CD14-positive monocyte (primary cell): ENCODE measurements at regions not wholly inside any gene's neighbourhood (a gene's known extent, or its start where the extent isn't known, plus 50 kb on each side); places are given as distances from the start of the nearest gene placed in this dataset.

Experiments
- DNase-seq, 3 donors: peaks; one replicate each; pipeline ENCODE4 v3.0.0-alpha.2; 2011 to 2022
- H2AFZ ChIP-seq: 2 replicates; pipeline ENCODE4 v1.6.0; 2012; ENCODE audit warnings: mild to moderate bottlenecking, low read depth, low read length, inconsistent platforms; ENCODE audit not compliant: insufficient read depth, poor library complexity, severe bottlenecking
- H3K27ac ChIP-seq, 2 donors: 1 replicate in 1 of 2; 2 replicates in 1 of 2; pipeline ENCODE4 v1.5.1; 2012 to 2013; ENCODE audit warnings: low read length in 2 of 2, control low read depth in 1 of 2, inconsistent platforms in 1 of 2, low read depth in 1 of 2, mild to moderate bottlenecking in 1 of 2
- H3K27me3 ChIP-seq, 2 donors: one replicate each; pipeline versions ENCODE4 v1.6.0 to v1.6.1; 2011 to 2013; ENCODE audit warnings: low read length in 2 of 2; ENCODE audit not compliant: control insufficient read depth in 2 of 2, insufficient read depth in 2 of 2
- H3K36me3 ChIP-seq, 2 donors: replicated peaks in 1 of 2; 1 replicate in 1 of 2; 2 replicates in 1 of 2; pipeline versions ENCODE4 v1.5.1 to v1.6.1; 2012 to 2013; ENCODE audit warnings: low read length in 2 of 2, control low read depth in 1 of 2, inconsistent platforms in 1 of 2, mild to moderate bottlenecking in 1 of 2; ENCODE audit not compliant: insufficient read depth in 2 of 2, control insufficient read depth in 1 of 2
- H3K4me1 ChIP-seq, 2 donors: 1 replicate in 1 of 2; 2 replicates in 1 of 2; pipeline versions ENCODE4 v1.5.1 to v1.6.1; 2012 to 2013; ENCODE audit warnings: low read length in 2 of 2, control low read depth in 1 of 2, inconsistent platforms in 1 of 2, mild to moderate bottlenecking in 1 of 2, moderate library complexity in 1 of 2; ENCODE audit not compliant: insufficient read depth in 2 of 2, control insufficient read depth in 1 of 2
- H3K4me2 ChIP-seq: replicated peaks from 2 replicates; pipeline ENCODE3; 2012; ENCODE audit warnings: low read length, moderate library complexity, mild to moderate bottlenecking; ENCODE audit not compliant: poor library complexity, severe bottlenecking; ENCODE audit errors: extremely low read depth
- H3K4me3 ChIP-seq, 3 experiments: fragments of 200-600 bp in 1 of 3; sonication (generic) in 1 of 3; replicated peaks in 1 of 3; 1 replicate in 2 of 3; 2 replicates in 1 of 3; pipeline ENCODE4 v1.5.1; 2011 to 2013; ENCODE audit warnings: low read length in 3 of 3, mild to moderate bottlenecking in 3 of 3, control low read depth in 2 of 3, low read depth in 2 of 3, inconsistent platforms in 1 of 3, moderate library complexity in 1 of 3
- H3K79me2 ChIP-seq: 2 replicates; pipeline ENCODE4 v1.6.0; 2012; ENCODE audit warnings: mild to moderate bottlenecking, control low read depth, inconsistent platforms, low read length, moderate library complexity; ENCODE audit not compliant: insufficient read depth
- H3K9ac ChIP-seq: 2 replicates; pipeline ENCODE4 v1.6.0; 2017; ENCODE audit warnings: low read length, mild to moderate bottlenecking; ENCODE audit not compliant: insufficient read depth, poor library complexity, severe bottlenecking
- H3K9me3 ChIP-seq, 2 donors: replicated peaks in 1 of 2; 1 replicate in 1 of 2; 2 replicates in 1 of 2; pipeline versions ENCODE4 v1.5.1 to v1.6.1; 2012 to 2013; ENCODE audit warnings: low read length in 2 of 2, control low read depth in 1 of 2; ENCODE audit not compliant: control insufficient read depth in 1 of 2, insufficient read depth in 1 of 2
- H4K20me1 ChIP-seq: 2 replicates; pipeline ENCODE4 v1.6.0; 2012; ENCODE audit warnings: mild to moderate bottlenecking, low read length, control low read depth, moderate library complexity; ENCODE audit not compliant: insufficient read depth
- H3K27ac Mint-ChIP-seq, 7 donors: one replicate each; pipeline ENCODE4 v1.8.0; 2020; ENCODE audit warnings: mild to moderate bottlenecking in 7 of 7, mixed read lengths in 7 of 7, moderate library complexity in 6 of 7, inconsistent platforms in 2 of 7
- H3K27me3 Mint-ChIP-seq, 3 donors: one replicate each; pipeline ENCODE4 v1.8.0; 2021 to 2022; ENCODE audit warnings: low read depth in 3 of 3, mild to moderate bottlenecking in 3 of 3, mixed read lengths in 3 of 3, moderate library complexity in 3 of 3, inconsistent platforms in 1 of 3
- H3K36me3 Mint-ChIP-seq, 2 donors: one replicate each; pipeline ENCODE4 v1.8.0; 2020; ENCODE audit warnings: mixed read lengths in 2 of 2, inconsistent platforms in 1 of 2, mild to moderate bottlenecking in 1 of 2
- H3K4me1 Mint-ChIP-seq: one replicate; pipeline ENCODE4 v1.8.0; 2020; ENCODE audit warnings: mild to moderate bottlenecking, mixed read lengths
- H3K4me3 Mint-ChIP-seq, 2 donors: one replicate each; pipeline ENCODE4 v1.8.0; 2020; ENCODE audit warnings: mild to moderate bottlenecking in 2 of 2, mixed read lengths in 2 of 2, moderate library complexity in 1 of 2
- H3K9me3 Mint-ChIP-seq, 7 donors: one replicate each; pipeline ENCODE4 v1.8.0; 2020 to 2022; ENCODE audit warnings: mixed read lengths in 7 of 7, mild to moderate bottlenecking in 6 of 7, moderate library complexity in 6 of 7, inconsistent platforms in 2 of 7
- WGBS: methylation state at CpG from one replicate; pipeline ENCODE4 v1.1.5; 2013; ENCODE audit warnings: missing lambda C conversion rate; ENCODE audit not compliant: insufficient coverage; 5-methylcytosine and 5-hydroxymethylcytosine counted together
- intact Hi-C, 2 donors: fragments of 100-400 bp; cut with micrococcal nuclease; formaldehyde crosslinking; loops; one replicate each; pipeline versions ENCODE4 v1.15.0 to v1.15.1; 2023
- TF ChIP-seq, protein P1 (sequence below): fragments of 200-600 bp; IDR thresholded peaks from one replicate; pipeline ENCODE4 v1.8.0; 2022; ENCODE audit warnings: antibody characterized with exemption, mild to moderate bottlenecking

DNA sequence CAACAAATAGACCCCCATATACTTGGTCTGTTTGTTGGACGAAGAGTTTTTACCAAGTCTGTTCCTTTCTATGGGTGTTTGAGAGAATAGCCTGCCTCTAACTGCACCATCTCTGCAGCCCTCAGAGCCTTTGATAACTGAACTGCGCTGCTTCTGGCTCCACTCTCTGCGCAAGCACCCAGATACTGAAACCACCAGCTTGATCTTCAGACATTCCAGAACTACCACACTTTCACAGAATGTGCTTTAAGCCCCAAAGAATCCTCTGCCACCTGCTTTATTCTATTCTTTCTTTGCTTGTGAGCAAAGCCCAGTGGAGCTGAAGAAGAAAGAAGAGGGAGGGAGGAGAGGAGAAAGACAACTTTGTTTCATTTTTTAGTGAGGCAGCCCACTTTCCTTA, 380.7 kb downstream of the BCL11A start:
- no peaks in the 10 kb centered on the region for H4K20me1 ChIP-seq
- no peak overlapping the region for H2AFZ ChIP-seq
- Mint-ChIP-seq H3K4me3 (no peak overlapping the region), H3K27ac (no peak overlapping the region), H3K36me3 (no peaks in the 10 kb centered on the region), H3K27me3 (peaks cover 0 to 1% (median 0%) of the 10 kb centered on the region in 3 donors), H3K4me1 (no peaks in the 10 kb centered on the region), H3K9me3 (peaks cover 0 to 2% (median 0%) of the 10 kb centered on the region in 7 donors)
- no peaks in the 10 kb centered on the region for H3K36me3 ChIP-seq
- intact Hi-C loops, result no loop called here
- no peak overlapping the region for H3K27ac ChIP-seq
- no peak overlapping the region for H3K4me3 ChIP-seq
- no peak for DNase-seq
- no peak overlapping the region for H3K4me2 ChIP-seq
- no peaks in the 10 kb centered on the region for H3K4me1 ChIP-seq
- no peaks in the 10 kb centered on the region for H3K27me3 ChIP-seq
- WGBS, result no CpG with 5 or more reads among the region's 3 CpGs
- H3K9me3 ChIP-seq, result no peaks in the 10 kb centered on the region
- no peaks in the 10 kb centered on the region for H3K79me2 ChIP-seq
- TF ChIP-seq, protein P1, sequence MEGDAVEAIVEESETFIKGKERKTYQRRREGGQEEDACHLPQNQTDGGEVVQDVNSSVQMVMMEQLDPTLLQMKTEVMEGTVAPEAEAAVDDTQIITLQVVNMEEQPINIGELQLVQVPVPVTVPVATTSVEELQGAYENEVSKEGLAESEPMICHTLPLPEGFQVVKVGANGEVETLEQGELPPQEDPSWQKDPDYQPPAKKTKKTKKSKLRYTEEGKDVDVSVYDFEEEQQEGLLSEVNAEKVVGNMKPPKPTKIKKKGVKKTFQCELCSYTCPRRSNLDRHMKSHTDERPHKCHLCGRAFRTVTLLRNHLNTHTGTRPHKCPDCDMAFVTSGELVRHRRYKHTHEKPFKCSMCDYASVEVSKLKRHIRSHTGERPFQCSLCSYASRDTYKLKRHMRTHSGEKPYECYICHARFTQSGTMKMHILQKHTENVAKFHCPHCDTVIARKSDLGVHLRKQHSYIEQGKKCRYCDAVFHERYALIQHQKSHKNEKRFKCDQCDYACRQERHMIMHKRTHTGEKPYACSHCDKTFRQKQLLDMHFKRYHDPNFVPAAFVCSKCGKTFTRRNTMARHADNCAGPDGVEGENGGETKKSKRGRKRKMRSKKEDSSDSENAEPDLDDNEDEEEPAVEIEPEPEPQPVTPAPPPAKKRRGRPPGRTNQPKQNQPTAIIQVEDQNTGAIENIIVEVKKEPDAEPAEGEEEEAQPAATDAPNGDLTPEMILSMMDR, result no peak
- H3K9ac ChIP-seq, result no peak overlapping the region

DNA sequence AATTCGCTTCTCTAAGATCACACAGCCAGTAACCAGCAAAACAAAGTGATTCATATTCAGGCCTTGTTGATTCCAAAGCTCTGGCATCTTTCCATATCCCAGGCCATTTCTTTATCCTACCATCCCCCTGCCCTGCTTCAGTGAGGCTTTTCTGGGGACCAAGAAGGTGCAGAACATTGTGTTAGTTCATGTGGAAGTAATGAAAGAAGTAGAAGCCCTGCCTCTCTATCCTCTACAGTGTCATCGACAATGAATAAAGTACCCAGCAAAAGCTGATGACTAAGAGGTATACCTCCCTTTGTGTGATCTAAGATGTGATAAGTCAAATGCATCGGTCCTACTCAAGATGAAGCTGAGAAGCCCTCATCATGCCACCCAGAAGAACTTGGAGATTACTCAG, 383.2 kb downstream of the BCL11A start:
- no peak overlapping the region for H3K4me2 ChIP-seq
- H3K27ac Mint-ChIP-seq, result no peak overlapping the region
- no peak overlapping the region for H2AFZ ChIP-seq
- no peaks in the 10 kb centered on the region for H3K27me3 ChIP-seq
- DNase-seq, result no peak
- H3K36me3 Mint-ChIP-seq, result no peaks in the 10 kb centered on the region
- H3K9me3 Mint-ChIP-seq, result peaks cover 0 to 2% (median 0%) of the 10 kb centered on the region in 7 donors
- H3K27ac ChIP-seq, result no peak overlapping the region
- H3K9me3 ChIP-seq, result no peaks in the 10 kb centered on the region
- no peaks in the 10 kb centered on the region for H3K79me2 ChIP-seq
- no peak overlapping the region for H3K4me3 ChIP-seq
- no peaks in the 10 kb centered on the region for H3K36me3 ChIP-seq
- WGBS, result no CpG with 5 or more reads among the region's 3 CpGs
- H3K27me3 Mint-ChIP-seq, result peaks cover 0 to 1% (median 0%) of the 10 kb centered on the region in 3 donors
- TF ChIP-seq, protein P1, result no peak
- H3K4me1 ChIP-seq, result no peaks in the 10 kb centered on the region
- no peak overlapping the region for H3K9ac ChIP-seq
- intact Hi-C loops, result no loop called here
- no peak overlapping the region for H3K4me3 Mint-ChIP-seq
- no peaks in the 10 kb centered on the region for H3K4me1 Mint-ChIP-seq
- H4K20me1 ChIP-seq, result no peaks in the 10 kb centered on the region
